ENCODE measurements at regions not wholly inside any gene's neighbourhood (a gene's known extent, or its start where the extent isn't known, plus 50 kb on each side); places are given as distances from the start of the nearest gene placed in this dataset.
"Not testable (repeated sequence)": the region's sequence is repeated elsewhere in the genome, so short reads cannot be mapped to it uniquely, and the experiment has no call there.

DNA sequence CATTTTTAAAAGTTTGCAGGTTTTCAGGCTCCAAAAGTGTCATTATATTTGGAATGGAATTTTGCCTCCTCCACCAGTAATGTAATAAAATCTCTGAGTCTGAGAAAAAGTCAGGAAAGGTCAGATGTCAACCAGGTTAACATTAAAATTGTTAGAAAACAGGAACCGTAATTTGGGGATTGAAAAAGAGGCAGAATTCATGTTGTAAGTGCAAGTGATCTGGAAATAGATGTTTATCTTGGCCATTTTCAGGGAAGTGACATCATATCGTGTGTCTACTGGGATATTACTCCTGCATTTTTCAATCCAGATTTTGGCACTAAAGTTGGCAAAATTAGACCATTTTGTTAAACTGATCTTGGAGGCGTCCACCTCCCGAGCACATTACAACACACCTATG lies 428.5 kb upstream of the MGMT start:
- no peak for DNase-seq

DNA sequence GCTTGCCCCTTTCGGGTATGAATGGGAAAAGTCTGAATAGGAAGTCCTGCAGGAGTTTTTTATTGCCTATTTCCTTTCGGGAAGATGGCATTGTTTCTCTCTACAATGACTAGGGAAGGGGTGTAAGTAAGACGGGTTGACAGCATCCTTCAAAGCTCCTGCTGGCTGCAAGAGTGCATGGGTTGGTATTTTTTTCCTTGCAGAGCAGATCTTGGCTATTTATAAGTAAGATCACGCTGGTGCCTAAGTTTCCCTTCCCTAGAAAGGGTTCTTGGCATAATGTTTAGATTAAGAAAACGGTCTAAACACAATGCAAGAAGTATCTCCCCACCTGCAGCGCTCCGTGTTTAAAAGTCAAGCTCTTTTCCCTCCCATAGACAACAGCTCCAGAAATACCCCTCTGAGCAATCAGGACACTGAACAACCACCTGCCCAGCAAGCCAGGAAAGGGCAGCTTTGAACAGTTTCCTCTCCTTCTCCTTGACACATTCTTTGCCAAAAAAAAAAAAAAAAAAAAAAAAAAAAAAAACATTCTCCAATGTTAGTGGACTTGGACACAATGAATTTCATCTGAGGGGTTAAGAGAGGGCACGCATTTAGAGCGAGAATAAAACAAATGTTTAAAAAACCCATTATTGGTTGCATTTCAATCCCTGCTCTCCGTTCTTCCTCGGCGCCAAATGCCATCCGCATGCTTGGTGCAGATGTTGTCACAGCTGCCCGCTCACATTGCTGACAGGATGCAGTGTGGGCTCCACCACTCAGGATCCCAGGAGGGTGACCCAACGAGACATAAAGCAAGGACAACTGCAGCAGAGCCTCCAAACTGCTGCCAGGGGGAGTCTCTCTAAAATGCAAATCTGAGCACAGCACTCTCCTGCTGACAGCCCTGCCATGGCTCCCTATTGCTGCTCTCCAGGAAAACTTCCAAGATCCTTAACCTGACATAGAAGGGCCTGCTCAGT lies 427.4 kb upstream of the MGMT start:
- no peak for DNase-seq

- no peak for DNase-seq
These were observed 426.7 kb upstream of the MGMT start for GRCh38 chr10:129040377-129040776.

DNA sequence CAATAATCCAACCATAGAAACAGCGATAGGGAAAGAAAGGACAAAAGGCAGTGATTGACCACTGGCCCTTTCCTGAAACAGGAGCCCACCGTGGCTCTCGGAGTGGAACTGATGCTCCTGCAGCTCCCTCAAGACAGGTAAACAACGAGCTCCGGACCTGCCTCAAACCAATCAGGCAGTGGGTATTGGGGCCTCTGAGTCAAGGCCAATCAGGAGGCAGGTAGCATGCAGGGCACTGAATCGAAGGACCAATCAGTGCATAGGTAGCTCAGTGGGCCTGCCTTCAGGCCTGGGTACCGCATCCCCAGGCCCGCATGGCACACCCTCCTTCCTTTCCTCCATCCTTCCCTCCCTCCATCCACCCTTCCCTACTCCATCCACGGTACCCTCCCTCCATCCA lies 425.1 kb upstream of the MGMT start:
- no peak for DNase-seq

DNA sequence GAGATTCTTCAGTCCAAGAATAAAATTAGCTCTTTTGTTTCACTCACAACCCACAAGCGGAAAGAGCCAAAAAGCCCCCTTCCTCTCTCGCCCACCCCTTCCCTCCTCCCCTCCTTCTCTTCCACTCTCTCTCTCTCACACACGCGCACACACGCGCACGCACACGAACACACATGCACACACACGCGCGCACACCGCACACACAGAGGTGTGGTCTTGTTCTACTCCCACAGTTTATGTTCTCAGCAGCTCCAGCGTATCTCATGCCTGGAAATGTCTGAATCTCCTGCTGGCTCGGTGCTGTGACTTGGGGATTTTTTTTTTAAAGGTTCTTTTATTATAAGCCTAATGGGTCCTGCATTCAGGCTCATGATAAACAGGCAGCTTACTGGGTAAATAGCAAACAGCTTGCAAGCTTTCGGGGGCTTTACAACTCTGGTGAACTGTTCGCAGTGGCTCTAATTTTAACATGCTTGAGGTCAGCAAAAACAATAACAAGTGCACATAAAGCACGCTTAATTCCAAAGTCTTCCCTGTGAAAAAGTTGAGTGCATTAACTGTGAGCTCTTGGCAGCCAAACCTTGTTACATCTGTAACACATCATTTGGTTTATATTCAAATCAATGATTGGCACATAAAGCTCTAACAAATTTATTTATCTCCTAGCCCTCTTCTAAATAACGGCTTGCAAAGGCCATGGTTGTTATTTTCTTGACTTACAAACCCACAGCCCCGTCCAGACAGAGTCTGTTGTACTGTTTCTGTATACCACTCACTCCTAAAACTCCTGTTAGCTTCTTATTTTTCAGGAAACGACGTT lies 424.1 kb upstream of the MGMT start:
- DNase-seq = no peak

DNA sequence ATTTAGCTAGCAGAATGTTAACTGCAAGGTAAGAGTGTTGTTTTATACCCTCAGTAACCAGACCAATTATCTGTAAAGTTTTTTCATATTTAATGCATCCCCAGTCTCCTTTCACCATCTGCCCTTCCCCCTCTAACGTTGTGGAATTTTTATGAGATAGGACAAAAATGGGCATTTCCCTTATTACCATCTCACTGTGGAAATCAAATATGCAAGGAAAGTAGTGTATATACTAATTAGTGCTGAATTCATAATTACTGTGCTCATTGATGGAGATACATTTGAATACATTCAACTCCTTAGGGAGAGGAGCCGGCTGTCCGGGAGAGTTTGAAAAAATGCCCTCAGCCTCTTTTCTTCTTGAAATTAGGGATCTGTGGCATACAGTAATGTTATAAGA lies 423.4 kb upstream of the MGMT start:
- DNase-seq = no peak

DNA sequence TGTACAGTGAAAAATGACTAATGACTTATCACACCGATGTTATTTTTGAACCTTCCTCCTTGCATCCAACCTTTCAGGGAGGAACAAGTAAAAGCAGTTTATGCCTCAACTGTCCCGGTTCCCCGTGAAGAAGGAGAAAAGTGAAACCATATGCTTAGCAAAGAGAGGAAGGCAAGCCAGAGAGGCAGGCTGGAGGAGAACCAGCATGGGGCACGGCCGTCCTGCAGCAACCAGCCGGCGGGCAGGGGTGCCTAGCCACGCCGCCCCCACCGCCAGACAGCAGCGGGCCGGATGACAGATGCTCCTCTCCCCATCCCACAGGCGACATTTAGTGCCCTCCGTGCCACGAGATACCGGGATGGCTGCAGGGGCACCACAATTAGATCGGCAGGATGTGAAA lies 421.4 kb upstream of the MGMT start:
- DNase-seq = no peak

DNA sequence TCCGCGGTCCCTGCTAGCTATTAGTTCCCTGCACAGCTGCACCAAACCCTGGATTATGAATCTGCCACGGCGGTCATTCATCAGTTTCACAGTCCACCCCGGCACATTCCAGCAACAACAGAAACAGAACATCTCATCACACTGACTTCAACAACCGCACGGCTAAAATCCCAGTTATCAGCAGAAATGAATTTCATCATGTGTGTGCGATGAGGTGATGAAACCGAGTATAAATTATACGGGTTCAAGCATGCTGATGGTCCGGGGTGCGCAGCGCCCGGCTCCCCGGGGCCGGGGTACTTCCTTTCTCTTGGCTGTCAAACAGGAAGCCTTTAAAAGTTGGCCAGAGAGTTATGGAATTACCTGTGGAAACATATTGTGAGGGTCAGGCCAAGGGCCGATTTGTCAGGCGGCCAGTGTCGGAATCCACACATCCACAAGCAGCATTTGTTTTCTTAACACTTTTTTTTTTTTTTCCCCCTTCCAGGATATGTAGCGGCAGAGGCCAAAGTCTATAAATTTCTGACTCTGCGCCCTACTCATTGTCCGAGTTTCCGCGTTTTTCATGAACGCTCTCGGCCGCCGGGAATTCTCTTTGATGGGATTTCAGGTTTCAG lies 420.9 kb upstream of the MGMT start:
- no peak for DNase-seq

GRCh38 chr10:129046962-129047361 lies 420.1 kb upstream of the MGMT start:
- DNase-seq = no peak

- no peak for DNase-seq
These were observed 419.4 kb upstream of the MGMT start for GRCh38 chr10:129047600-129047999.

- DNase-seq = no peak
These were observed 418.5 kb upstream of the MGMT start for GRCh38 chr10:129048513-129048912.

DNA sequence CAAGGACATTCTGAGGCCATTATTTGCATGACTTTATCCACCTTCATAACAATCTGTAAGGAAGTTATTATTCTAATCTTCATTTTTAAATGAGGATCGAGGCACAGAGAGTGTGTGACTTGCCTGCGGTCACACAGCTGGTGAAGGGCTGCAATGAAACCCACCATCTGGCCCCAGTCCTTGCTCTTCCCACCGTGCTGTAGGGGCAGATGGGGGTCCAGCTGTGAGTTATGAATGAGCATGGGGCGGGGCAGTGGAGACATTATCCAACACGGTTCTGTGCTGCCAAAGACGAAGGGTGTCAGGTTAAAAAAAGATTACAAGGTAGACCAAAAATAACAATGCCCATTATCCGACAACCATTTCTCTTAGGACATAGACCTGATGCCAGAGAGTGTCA lies 417.5 kb upstream of the MGMT start:
- DNase-seq = no peak

DNA sequence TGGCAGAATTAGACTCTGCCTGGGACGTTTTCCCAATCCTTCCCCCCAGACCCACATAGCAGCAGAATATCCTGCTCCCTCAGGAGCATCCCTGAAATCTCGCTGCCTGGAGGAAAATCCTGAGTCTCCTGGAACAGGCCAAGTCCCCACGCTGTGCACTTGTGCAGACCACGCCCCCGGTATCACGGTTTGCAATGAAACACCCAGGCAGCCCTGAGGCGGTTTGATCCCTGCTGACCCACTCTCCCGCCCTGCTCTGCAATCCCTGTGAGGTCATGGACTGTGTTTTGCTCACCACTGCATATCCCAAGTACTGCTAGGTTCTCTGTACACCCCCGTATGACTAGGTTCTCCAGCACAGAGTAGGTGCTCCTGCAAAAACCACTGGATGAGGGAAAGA lies 411.8 kb upstream of the MGMT start:
- no peak for DNase-seq

DNA sequence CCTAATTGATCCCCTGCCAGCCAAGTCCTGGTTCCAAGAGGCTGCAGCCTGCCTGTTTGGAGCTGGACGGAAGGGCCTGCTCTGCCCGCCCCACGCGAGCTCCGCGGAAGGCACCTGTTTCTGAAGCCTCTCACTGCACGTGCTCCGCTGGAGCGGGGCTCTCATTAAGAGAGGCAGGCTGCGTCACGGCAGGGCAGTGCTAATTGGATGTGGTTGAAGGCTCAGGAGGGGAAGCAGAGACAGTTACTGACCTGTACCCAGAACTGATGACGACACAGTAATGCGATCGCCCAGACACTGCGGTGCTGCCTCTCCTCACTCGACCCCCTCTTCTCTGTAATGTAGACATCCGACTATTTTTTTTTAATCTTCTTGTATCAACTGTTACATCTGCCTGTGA lies 411.1 kb upstream of the MGMT start:
- DNase-seq = no peak

DNA sequence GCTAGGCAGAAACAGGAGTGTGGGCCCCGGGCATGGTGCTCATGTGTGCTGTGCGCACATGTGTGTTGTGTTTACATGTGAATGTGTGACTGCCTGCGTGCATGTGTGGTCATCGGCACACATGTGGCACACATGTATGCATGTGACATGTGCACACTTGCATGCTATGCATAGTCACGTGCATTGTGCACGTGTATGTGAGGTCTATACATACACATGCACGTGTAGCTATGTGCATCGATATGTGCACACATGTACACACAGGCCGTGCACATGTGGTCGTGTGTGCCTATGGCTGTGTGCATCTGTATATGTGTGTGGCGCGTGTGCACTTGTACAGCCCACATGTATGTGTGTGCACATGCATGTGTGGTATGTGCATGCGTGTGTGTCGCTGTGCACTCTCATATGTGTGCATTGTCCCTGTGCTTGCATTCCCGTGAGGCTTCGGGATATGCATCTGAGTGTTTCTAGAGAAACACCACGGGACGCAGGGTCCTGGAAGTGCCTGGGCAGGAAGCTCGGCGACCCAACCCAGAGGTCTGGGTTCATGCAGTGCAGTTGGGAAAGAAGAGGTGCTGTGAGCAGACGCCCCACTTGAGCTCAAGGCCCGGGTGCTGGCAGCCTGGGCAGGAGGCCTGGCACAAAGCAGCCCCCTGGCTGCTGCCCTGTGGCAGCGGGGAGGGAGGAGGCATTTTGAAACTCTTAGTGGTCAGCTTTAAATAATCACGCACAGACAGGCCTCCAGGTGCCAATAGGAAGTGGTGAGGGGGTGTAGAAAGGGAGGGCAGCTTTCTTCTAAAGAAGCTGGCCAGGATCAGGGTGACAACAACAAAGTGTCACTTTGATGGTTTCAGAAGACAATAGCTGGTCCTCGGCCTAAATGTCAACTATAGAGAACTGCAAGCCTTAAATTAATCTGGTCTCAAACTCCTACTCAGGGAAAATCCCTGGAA lies 410.0 kb upstream of the MGMT start:
- DNase-seq = no peak

DNA sequence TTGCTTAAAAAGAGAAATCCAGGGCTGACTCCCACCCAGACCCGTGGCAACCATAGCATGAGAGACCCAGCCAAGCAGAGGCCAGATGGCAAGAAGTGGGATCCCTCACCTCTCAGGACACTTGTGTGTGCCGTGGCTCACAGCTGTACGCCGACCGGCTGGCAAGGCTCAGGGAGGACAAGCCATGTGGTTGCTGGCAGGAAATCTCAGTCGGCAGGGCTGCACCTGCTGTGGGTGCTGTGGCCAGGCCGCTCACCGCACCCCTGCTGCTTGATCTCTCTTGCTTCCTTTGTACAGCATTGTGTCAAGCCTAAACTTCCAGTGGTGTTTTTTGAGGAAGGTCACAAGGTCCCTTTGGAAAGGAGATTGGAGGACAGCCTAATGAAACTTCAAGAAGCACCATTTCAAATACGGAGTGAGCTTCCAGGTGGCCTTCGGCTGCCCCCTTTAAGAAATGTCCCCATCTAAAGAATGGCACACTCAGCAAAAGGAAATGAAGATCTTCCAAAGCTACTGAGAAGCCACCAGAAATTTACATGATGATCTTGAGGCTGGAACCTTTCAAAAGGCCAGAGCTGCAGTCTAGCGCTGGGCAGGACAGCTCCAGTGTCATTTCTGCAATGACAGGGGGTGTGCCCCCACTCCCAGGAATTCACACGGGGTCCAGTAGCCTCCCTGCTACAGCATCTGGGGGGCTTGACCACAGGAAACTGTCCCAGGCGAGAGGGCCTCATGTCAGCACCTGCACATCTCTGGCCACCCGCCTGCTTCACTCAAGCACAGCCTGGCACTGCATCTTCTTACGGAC lies 409.0 kb upstream of the MGMT start:
- DNase-seq = no peak

- DNase-seq = no peak
These were observed 408.3 kb upstream of the MGMT start for GRCh38 chr10:129058664-129059155.

- no peak for DNase-seq
These were observed 407.1 kb upstream of the MGMT start for GRCh38 chr10:129059977-129060376.

- DNase-seq = no peak
These were observed 403.8 kb upstream of the MGMT start for GRCh38 chr10:129063212-129063611.

GRCh38 chr10:129063877-129064276 lies 403.2 kb upstream of the MGMT start:
- no peak for DNase-seq

GRCh38 chr10:129066529-129066928 lies 400.5 kb upstream of the MGMT start:
- DNase-seq = not testable (repeated sequence)

Data from NCI-H2227 treated with DMSO at 0.1 percent for 48 hours (cell line).